ENCODE measurements at regions not wholly inside any gene's neighbourhood (a gene's known extent, or its start where the extent isn't known, plus 50 kb on each side); places are given as distances from the start of the nearest gene placed in this dataset.
"Not testable (repeated sequence)": the region's sequence is repeated elsewhere in the genome, so short reads cannot be mapped to it uniquely, and the experiment has no call there.

DNA sequence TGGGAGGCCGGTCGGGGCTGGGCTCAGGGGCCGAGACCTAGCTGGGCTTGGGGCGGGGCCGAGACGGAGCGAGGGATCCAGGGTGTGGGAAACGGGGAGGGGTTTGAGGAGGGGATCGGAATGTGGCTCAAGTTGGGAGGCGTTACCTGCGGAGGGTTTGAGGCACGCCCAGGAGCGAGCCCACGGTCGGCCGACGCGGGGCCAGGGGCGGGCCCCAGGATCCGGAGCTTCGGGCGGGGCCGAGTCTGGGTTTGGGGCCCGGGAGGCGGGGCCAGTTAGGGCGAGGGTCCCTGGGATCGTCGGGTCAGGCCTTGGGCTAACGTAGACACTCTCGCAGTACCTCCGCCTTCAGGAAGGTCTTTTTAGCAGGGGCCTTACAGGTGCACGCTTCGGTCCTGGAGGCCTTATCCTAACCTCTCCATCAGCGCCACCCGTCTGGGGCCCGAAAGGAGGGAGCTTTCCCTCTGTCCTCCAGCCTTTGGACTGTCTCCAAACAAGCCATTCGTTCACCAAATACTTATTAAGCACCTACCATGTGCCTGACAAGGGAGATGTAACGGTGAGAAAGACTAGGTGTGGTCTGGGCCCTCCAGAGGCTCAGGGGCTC is 228.2 kb upstream of the FRG2C start:
- not testable (repeated sequence) for H3K27me3 ChIP-seq (ENCODE audit: control insufficient read depth, insufficient read depth, low read length); H3K36me3 ChIP-seq (ENCODE audit: control insufficient read depth, insufficient read depth, low read length)
- peak; percentile 37 for DNase-seq (ENCODE audit: low read depth)
- peak overlapping the region; percentile 41 for H3K4me3 ChIP-seq (ENCODE audit: low read depth, low read length)

DNA sequence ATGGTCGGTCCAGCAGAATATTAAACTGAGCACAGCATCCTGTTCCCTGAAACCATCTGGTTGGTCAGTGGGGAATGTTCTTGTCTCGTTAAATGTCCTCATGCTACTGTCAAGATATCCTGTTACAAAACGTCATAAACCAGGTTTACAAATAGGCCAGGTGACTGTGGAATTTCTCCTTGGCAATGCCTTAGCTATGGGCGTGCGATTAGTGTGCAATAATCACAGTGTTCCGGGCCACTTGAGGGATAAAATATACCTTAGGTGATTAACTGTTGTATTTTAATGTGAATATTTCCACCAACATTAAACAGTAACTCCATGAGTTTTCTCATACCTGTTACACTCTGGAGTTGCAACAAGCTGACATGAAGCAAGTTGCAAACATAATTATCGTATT is 223.1 kb upstream of the FRG2C start:
- not testable (repeated sequence) for H3K27me3 ChIP-seq (ENCODE audit: control insufficient read depth, insufficient read depth, low read length); DNase-seq (ENCODE audit: low read depth); H3K4me3 ChIP-seq (ENCODE audit: low read depth, low read length); H3K36me3 ChIP-seq (ENCODE audit: control insufficient read depth, insufficient read depth, low read length)

DNA sequence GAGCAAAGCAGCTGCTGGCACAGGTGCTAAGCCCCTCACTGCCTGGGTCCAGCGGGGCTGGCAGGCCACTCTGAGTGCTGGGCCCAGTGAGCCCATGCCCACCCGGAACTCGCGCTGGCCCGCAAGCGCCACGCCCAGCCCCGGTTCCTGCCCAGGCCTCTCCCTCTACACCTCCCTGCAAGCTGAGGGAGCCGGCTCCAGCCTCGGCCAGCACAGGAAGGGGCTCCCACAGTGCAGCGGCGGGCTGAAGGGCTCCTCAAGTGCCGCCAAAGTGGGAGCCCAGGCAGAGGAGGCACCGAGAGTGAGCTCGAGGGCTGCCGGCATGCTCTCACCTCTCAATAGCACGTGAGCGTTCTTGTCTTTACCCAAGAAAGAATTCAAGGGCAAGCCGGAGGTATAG is 219.5 kb upstream of the FRG2C start:
- H3K4me3 ChIP-seq (ENCODE audit: low read depth, low read length); DNase-seq (ENCODE audit: low read depth); H3K27me3 ChIP-seq (ENCODE audit: control insufficient read depth, insufficient read depth, low read length); H3K36me3 ChIP-seq (ENCODE audit: control insufficient read depth, insufficient read depth, low read length): not testable (repeated sequence)

DNA sequence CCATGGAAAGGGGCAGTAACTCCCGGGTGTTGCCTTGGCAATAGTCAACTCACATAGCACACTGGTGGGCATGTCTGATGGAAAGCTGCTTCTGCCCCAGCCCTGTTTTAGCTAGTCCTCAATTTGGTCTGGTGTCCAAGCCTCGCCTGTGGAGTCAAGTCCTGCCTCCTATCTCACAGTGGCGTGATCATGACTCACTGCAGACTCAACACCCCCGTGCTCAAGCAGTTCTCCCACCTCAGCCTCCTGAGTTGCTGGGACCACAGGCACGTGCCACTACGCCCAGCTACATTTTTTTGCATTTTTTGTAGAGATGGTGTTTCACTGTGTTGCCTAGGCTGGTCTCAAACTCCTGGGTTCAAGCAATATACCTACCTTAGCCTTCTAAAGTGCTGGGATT is 218.9 kb upstream of the FRG2C start:
- H3K27me3 ChIP-seq (ENCODE audit: control insufficient read depth, insufficient read depth, low read length); H3K36me3 ChIP-seq (ENCODE audit: control insufficient read depth, insufficient read depth, low read length); H3K4me3 ChIP-seq (ENCODE audit: low read depth, low read length); DNase-seq (ENCODE audit: low read depth): not testable (repeated sequence)

DNA sequence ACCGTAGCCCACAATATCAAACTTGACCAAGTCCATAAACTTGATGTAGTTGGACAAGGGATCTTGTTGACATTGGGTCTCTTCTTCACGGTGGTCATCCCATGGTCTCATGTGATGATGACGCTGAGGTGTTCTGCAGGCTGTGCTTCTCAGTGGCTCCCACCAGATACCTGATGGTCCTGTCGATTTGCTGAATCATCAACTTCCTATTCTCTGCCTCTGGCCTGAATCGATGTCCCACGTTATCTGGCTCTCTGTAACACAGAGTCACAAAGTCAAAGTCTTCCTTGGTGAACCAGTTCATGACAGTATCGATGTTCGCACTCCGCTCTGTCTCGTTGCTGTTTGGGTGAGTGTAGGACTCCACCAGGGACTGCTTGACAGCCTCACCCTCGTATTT is 217.2 kb upstream of the FRG2C start:
- not testable (repeated sequence) for H3K4me3 ChIP-seq (ENCODE audit: low read depth, low read length); H3K36me3 ChIP-seq (ENCODE audit: control insufficient read depth, insufficient read depth, low read length); DNase-seq (ENCODE audit: low read depth); H3K27me3 ChIP-seq (ENCODE audit: control insufficient read depth, insufficient read depth, low read length)

DNA sequence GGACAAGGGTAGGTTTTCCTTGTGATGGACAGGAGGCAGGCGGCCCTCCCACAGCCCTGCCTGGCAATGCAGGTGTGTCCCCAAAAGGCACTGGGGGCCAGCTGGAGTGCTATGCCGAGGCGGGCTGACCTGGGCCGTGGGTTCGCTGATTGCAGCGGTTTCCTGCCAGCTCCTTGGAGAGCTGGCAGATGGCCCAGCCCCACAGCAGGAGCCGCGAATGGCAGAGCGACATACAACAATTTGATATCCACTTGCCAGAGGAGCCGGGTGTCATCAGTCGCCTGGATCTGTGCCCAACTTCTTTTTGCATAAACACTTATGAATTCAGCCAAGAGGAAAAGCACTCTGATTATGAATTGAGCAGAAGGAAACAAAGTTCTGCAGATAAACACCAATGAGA is 210.8 kb upstream of the FRG2C start:
- H3K27me3 ChIP-seq (ENCODE audit: control insufficient read depth, insufficient read depth, low read length); DNase-seq (ENCODE audit: low read depth); H3K36me3 ChIP-seq (ENCODE audit: control insufficient read depth, insufficient read depth, low read length); H3K4me3 ChIP-seq (ENCODE audit: low read depth, low read length): not testable (repeated sequence)

DNA sequence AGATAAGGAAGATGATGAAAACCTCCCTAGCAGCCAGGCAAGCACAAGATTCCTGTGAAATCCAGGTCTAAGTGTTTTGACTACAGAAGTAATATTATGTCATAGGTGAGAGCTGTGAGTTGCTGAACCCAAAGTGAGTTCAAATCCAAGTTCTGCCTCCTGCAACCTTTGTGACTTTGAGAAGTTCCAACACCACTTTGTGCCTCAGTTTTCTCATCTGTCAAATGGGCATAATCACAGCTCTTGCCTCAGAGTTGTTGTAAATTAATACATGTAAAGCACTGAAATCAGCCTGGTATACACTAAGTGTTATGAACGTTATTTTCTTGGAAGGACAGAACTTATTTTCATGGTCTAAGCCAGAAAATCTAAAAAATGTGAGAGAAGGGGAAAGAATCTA is 210.3 kb upstream of the FRG2C start:
- not testable (repeated sequence) for H3K36me3 ChIP-seq (ENCODE audit: control insufficient read depth, insufficient read depth, low read length); H3K4me3 ChIP-seq (ENCODE audit: low read depth, low read length); DNase-seq (ENCODE audit: low read depth); H3K27me3 ChIP-seq (ENCODE audit: control insufficient read depth, insufficient read depth, low read length)

DNA sequence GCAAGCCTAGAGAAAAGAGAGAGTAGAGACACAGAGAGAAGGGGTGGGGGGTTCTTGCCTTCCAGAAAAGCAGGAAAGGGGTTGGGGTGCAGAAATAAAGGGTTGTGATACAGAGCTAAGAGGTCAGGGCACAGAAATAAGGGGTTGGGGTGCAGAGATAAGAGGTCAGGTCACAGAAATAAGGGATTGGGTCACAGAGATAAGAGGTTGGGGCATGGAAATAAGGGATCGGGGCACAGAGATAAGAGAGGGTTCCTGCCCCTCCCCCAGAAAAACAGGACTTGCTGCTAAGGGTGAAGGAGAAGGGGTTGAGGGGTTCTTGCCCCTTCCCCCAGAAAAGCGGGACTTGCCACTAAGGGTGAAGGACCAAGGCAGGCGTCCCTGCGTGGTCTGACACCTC is 189.6 kb upstream of the FRG2C start:
- not testable (repeated sequence) for H3K4me3 ChIP-seq (ENCODE audit: low read depth, low read length); H3K27me3 ChIP-seq (ENCODE audit: control insufficient read depth, insufficient read depth, low read length); H3K36me3 ChIP-seq (ENCODE audit: control insufficient read depth, insufficient read depth, low read length); DNase-seq (ENCODE audit: low read depth)

DNA sequence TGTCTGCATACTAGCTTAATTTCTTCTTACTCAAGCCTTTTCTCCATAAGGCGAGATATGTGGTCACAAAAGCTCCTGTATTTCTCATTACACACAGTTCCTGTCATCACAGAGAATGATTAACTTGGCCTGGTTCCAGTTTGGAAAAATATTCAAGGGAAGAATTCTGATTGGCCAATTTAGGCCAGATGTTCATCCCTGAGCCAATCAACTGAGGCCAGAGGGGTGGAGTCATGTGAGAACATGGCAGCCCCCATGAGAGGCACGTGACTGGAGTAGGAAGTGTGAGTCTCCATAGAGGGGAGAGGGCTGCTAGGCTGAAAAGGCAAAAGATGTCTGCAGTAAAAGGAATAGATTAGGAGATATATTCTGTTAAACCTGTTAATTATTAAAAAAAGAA is 167.5 kb upstream of the FRG2C start:
- H3K4me3 ChIP-seq (ENCODE audit: low read depth, low read length); H3K36me3 ChIP-seq (ENCODE audit: control insufficient read depth, insufficient read depth, low read length); DNase-seq (ENCODE audit: low read depth); H3K27me3 ChIP-seq (ENCODE audit: control insufficient read depth, insufficient read depth, low read length): not testable (repeated sequence)

DNA sequence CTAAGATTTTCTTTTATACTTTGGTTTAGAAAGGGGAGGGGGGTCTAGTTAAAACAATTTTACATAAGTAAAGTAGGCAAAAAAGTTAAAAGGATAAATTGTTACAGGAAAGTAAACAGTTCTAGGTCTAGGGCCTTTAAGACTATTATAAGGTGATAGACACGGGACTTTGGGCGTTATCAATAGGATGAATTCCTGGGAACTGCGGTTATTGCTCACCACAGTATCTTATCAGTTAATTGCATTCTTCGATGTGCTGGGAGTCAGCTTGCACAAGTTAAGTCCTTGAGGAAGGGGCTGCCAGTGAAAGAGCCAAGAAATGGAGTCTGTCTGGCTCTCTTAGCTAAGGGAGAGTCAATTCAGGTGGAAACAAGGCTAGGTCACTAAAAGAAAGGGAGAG is 163.8 kb upstream of the FRG2C start:
- not testable (repeated sequence) for H3K27me3 ChIP-seq (ENCODE audit: control insufficient read depth, insufficient read depth, low read length); H3K36me3 ChIP-seq (ENCODE audit: control insufficient read depth, insufficient read depth, low read length); DNase-seq (ENCODE audit: low read depth); H3K4me3 ChIP-seq (ENCODE audit: low read depth, low read length)

DNA sequence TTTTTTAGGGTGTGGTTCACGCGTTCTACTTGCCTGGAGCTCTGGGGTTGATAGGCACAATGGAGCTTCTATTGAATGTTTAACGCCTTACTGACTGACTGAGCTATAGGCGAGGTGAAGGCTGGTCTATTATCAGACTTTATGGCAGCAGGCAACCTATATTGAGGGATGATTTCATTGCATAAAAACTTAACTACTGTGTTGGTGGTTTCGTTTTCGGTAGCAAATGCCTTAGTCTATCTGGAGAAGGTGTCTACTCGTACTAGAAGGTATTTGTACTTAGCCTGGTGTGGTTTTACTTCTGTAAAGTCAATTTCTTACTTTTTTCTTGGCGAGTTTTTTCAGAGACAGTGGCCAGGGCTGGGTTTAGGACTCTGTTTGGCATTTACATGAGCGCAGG is 162.0 kb upstream of the FRG2C start:
- H3K27me3 ChIP-seq (ENCODE audit: control insufficient read depth, insufficient read depth, low read length); H3K36me3 ChIP-seq (ENCODE audit: control insufficient read depth, insufficient read depth, low read length); DNase-seq (ENCODE audit: low read depth); H3K4me3 ChIP-seq (ENCODE audit: low read depth, low read length): not testable (repeated sequence)

DNA sequence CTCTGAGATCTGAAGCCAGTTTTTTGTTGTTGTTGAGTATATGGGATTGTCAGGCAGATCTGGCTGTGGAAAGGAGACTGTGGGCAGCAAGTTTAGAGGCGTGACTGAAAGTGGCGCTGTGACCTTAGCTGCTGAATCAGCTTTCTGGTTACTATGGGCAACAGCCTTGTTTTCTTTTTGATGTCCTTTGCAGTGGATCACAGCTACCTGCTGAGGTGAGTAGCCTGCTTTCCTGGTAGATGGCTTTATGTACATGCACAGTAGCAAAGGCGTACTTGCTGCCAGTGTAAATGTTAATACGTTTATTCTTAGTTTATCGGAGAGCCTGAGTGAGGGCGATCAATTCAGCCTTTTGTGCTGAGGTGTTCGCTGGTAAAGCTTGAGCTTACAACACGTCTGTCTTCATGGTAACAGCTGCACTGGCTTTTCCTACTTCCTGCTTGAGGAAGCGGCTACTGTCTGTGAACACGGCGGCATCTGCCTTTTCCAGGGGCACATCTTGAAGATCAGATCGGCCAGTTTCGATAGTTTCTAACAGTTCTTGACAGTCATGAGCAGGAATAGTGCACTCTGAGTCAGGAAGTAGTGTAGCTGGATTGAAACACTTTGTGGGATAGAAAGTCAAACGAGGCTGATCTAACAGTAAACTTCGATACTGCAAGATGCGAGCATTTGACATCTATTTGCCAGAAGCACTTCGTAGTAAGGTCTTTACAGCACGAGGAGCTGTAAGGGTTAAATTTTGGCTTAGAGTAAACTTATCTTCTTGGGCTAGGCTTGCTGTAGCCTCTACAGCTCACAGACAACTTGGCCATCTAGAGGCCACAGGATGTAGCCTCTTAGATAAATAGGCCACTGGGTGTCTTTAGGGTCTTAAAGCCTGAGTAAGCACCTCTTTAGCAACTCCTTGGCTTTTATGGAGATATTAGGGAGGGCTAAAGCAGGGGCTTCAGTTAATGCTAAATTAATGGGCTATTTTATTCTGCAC is 161.1 kb upstream of the FRG2C start:
- not testable (repeated sequence) for H3K27me3 ChIP-seq (ENCODE audit: control insufficient read depth, insufficient read depth, low read length); DNase-seq (ENCODE audit: low read depth)
- peak overlapping the region; percentile 25 for H3K4me3 ChIP-seq (ENCODE audit: low read depth, low read length)

More for the DNA sequence above, 161.1 kb upstream of the FRG2C start:
- H3K36me3 ChIP-seq (ENCODE audit: control insufficient read depth, insufficient read depth, low read length) = not testable (repeated sequence)
